IMR-90 (cell line): ENCODE measurements at regions not wholly inside any gene's neighbourhood (a gene's known extent, or its start where the extent isn't known, plus 50 kb on each side); places are given as distances from the start of the nearest gene placed in this dataset.

Experiments used
- ATAC-seq: fragments of 200-7000 bp; cut with Tn5 transposase; 2 replicates; pipeline ENCODE4 v1.9.1; 2020; ENCODE audit warnings: low read depth, mild to moderate bottlenecking, moderate library complexity
- BruUV-seq: library from RNA; stranded (reverse); fragments of 400-500 nt; replicated peaks from 2 replicates; lab custom pipeline; 2021; lab: Mats Ljungman, UMichigan
- CTCF ChIA-PET: fragments of 300-600 bp; formaldehyde crosslinking; extraction: SDS; loops from one replicate; lab custom pipeline; 2021; ENCODE audit warnings: antibody characterized with exemption; lab: Yijun Ruan, JAX
- POLR2A ChIA-PET: fragments of 300-600 bp; sonication (Branson Sonifier 250); formaldehyde crosslinking; loops from one replicate; lab custom pipeline; 2022; ENCODE audit warnings: antibody characterized with exemption; ENCODE audit not compliant: unreplicated experiment; lab: Charles Lee
- DNase-seq: peaks from one replicate; pipeline ENCODE4 v3.0.0; 2013
- H2AFZ ChIP-seq: replicated peaks from 2 replicates; pipeline ENCODE3; 2013; ENCODE audit warnings: low read length, mild to moderate bottlenecking; ENCODE audit not compliant: poor library complexity
- H2AK5ac ChIP-seq: 2 replicates; pipeline ENCODE4 v1.6.1; 2013; ENCODE audit warnings: low read depth, low read length, inconsistent platforms
- H2AK9ac ChIP-seq: replicated peaks from 2 replicates; pipeline ENCODE3; 2013; ENCODE audit warnings: mild to moderate bottlenecking, low read depth, low read length, moderate library complexity; ENCODE audit not compliant: poor library complexity
- H2BK120ac ChIP-seq: 2 replicates; pipeline ENCODE4 v1.6.1; 2013; ENCODE audit warnings: low read depth, low read length, inconsistent platforms
- H2BK15ac ChIP-seq: 3 replicates; pipeline ENCODE4 v1.6.1; 2013; ENCODE audit warnings: low read depth, low read length, inconsistent platforms
- H2BK20ac ChIP-seq: 2 replicates; pipeline ENCODE4 v1.6.1; 2013; ENCODE audit warnings: low read depth, mild to moderate bottlenecking, inconsistent platforms, low read length, moderate library complexity
- H2BK5ac ChIP-seq: 2 replicates; pipeline ENCODE4 v1.6.1; 2013; ENCODE audit warnings: mild to moderate bottlenecking, low read depth, low read length, inconsistent platforms; ENCODE audit not compliant: poor library complexity, severe bottlenecking
- H3K14ac ChIP-seq: replicated peaks from 2 replicates; pipeline ENCODE4 v1.6.1; 2013; ENCODE audit warnings: low read depth, low read length, inconsistent platforms
- H3K18ac ChIP-seq: 2 replicates; pipeline ENCODE4 v1.6.1; 2013; ENCODE audit warnings: low read depth, low read length, control low read depth
- H3K23ac ChIP-seq: 2 replicates; pipeline ENCODE4 v1.6.1; 2013; ENCODE audit warnings: low read depth, low read length, inconsistent platforms
- H3K27ac ChIP-seq: 2 replicates; pipeline ENCODE4 v1.5.1; 2013; ENCODE audit warnings: mild to moderate bottlenecking, control low read depth, low read length; ENCODE audit not compliant: insufficient read depth
- H3K27me3 ChIP-seq: 2 replicates; pipeline ENCODE4 v1.6.1; 2013; ENCODE audit warnings: low read length; ENCODE audit not compliant: control insufficient read depth, insufficient read depth
- H3K36me3 ChIP-seq: 2 replicates; pipeline ENCODE4 v1.6.1; 2013; ENCODE audit warnings: low read length, mixed read lengths; ENCODE audit not compliant: control insufficient read depth, insufficient read depth
- H3K4ac ChIP-seq: 2 replicates; pipeline ENCODE4 v1.6.1; 2013; ENCODE audit warnings: low read depth, low read length, inconsistent platforms
- H3K4me1 ChIP-seq: 2 replicates; pipeline ENCODE4 v1.6.1; 2013; ENCODE audit warnings: low read length, mixed read lengths; ENCODE audit not compliant: control insufficient read depth, insufficient read depth
- H3K4me2 ChIP-seq: 2 replicates; pipeline ENCODE4 v1.6.1; 2013; ENCODE audit warnings: low read depth, mild to moderate bottlenecking, control low read depth, low read length, moderate library complexity
- H3K4me3 ChIP-seq: 2 replicates; pipeline ENCODE4 v1.5.1; 2013; ENCODE audit warnings: low read depth, mild to moderate bottlenecking, control low read depth, low read length, moderate library complexity; ENCODE audit not compliant: insufficient read depth
- H3K56ac ChIP-seq: 2 replicates; pipeline ENCODE4 v1.6.1; 2013; ENCODE audit warnings: low read length, inconsistent platforms; ENCODE audit not compliant: insufficient read depth; ENCODE audit errors: extremely low read depth
- H3K79me1 ChIP-seq, 2 experiments: 2 replicates each; pipeline ENCODE4 v1.6.1; 2013; ENCODE audit warnings: low read length in 2 of 2, inconsistent platforms in 1 of 2, low read depth in 1 of 2
- H3K9ac ChIP-seq: 2 replicates; pipeline ENCODE4 v1.6.1; 2013; ENCODE audit warnings: low read depth, low read length, control low read depth
- H3K9me1 ChIP-seq: 2 replicates; pipeline ENCODE4 v1.6.1; 2013; ENCODE audit warnings: low read length, inconsistent platforms; ENCODE audit not compliant: insufficient read depth
- H3K9me3 ChIP-seq: 2 replicates; pipeline ENCODE4 v1.6.1; 2013; ENCODE audit warnings: low read length; ENCODE audit not compliant: control insufficient read depth, insufficient read depth
- H4K20me1 ChIP-seq: 2 replicates; pipeline ENCODE4 v1.6.1; 2013; ENCODE audit warnings: low read length, inconsistent platforms; ENCODE audit not compliant: insufficient read depth
- H4K5ac ChIP-seq: 2 replicates; pipeline ENCODE4 v1.6.1; 2013; ENCODE audit warnings: mild to moderate bottlenecking, low read depth, low read length, control low read depth
- H4K8ac ChIP-seq, 2 experiments: 2 replicates each; pipeline ENCODE4 v1.6.1; 2013; ENCODE audit warnings: low read depth in 2 of 2, low read length in 2 of 2, control low read depth in 1 of 2, inconsistent platforms in 1 of 2
- H4K91ac ChIP-seq: 2 replicates; pipeline ENCODE4 v1.6.1; 2013; ENCODE audit warnings: low read depth, low read length, inconsistent platforms; ENCODE audit not compliant: insufficient read depth
- BHLHE40 ChIP-seq: fragments of 150-350 bp; IDR thresholded peaks from 2 replicates; pipeline ENCODE4 v1.6.1; 2016; ENCODE audit warnings: mild to moderate bottlenecking, low read depth, low read length
- CEBPB ChIP-seq: IDR thresholded peaks from 2 replicates; pipeline ENCODE4 v1.6.1; 2012; ENCODE audit warnings: low read depth, low read length, improper control_type of control experiment
- CHD1 ChIP-seq: IDR thresholded peaks from 2 replicates; pipeline ENCODE4 v1.6.1; 2012; ENCODE audit warnings: low read depth, low read length, improper control_type of control experiment
- CTCF ChIP-seq: conservative IDR thresholded peaks from 2 replicates; pipeline ENCODE4 v1.5.1; 2012; ENCODE audit warnings: mild to moderate bottlenecking, low read depth, low read length, improper control_type of control experiment
- ELK1 ChIP-seq: fragments of 150-350 bp; IDR thresholded peaks from 2 replicates; pipeline ENCODE4 v1.6.1; 2016; ENCODE audit warnings: low read depth, mild to moderate bottlenecking, low read length, moderate library complexity, borderline replicate concordance
- FOS ChIP-seq: fragments of 150-350 bp; IDR thresholded peaks from 2 replicates; pipeline ENCODE4 v1.6.1; 2016; ENCODE audit warnings: low read depth, low read length
- MAFK ChIP-seq: IDR thresholded peaks from 2 replicates; pipeline ENCODE4 v1.6.1; 2012; ENCODE audit warnings: low read depth, low read length, improper control_type of control experiment
- MAZ ChIP-seq: IDR thresholded peaks from 2 replicates; pipeline ENCODE4 v1.6.1; 2012; ENCODE audit warnings: low read depth, mild to moderate bottlenecking, low read length, improper control_type of control experiment, moderate library complexity, borderline replicate concordance
- MXI1 ChIP-seq: IDR thresholded peaks from 2 replicates; pipeline ENCODE4 v1.6.1; 2012; ENCODE audit warnings: low read depth, mild to moderate bottlenecking, low read length, moderate library complexity, borderline replicate concordance
- NFE2L2 ChIP-seq: fragments of 150-350 bp; IDR thresholded peaks from 2 replicates; pipeline ENCODE4 v1.6.1; 2016; ENCODE audit warnings: low read depth, mild to moderate bottlenecking, low read length
- POLR2A ChIP-seq: IDR thresholded peaks from 2 replicates; pipeline ENCODE4 v1.6.1; 2012; ENCODE audit warnings: mild to moderate bottlenecking, low read depth, low read length
- RAD21 ChIP-seq: IDR thresholded peaks from 2 replicates; pipeline ENCODE4 v1.6.1; 2012; ENCODE audit warnings: low read length, improper control_type of control experiment
- RCOR1 ChIP-seq: IDR thresholded peaks from 2 replicates; pipeline ENCODE4 v1.6.1; 2012; ENCODE audit warnings: mild to moderate bottlenecking, low read length, improper control_type of control experiment; ENCODE audit not compliant: insufficient replicate concordance
- RFX5 ChIP-seq: IDR thresholded peaks from 2 replicates; pipeline ENCODE4 v1.8.0; 2012; ENCODE audit warnings: low read depth, mild to moderate bottlenecking, low read length, moderate library complexity
- SMC3 ChIP-seq: fragments of 150-350 bp; IDR thresholded peaks from 2 replicates; pipeline ENCODE4 v1.6.1; 2016; ENCODE audit warnings: low read depth, mild to moderate bottlenecking, antibody characterized with exemption, low read length, moderate library complexity
- USF2 ChIP-seq: fragments of 150-350 bp; IDR thresholded peaks from 2 replicates; pipeline ENCODE4 v1.6.1; 2017; ENCODE audit warnings: mild to moderate bottlenecking, antibody characterized with exemption, low read length, low read depth
- WGBS, 2 experiments: methylation state at CpG; one replicate each; pipeline versions ENCODE4 v1.1.5 to v1.1.7; 2013; ENCODE audit warnings: missing lambda C conversion rate in 2 of 2; ENCODE audit not compliant: insufficient read length in 1 of 2; ENCODE audit errors: extremely low coverage in 2 of 2; 5-methylcytosine and 5-hydroxymethylcytosine counted together
- dilution Hi-C: fragments of 300-500 bp; cut with HindIII; formaldehyde crosslinking; loops from one replicate; pipeline ENCODE4 v1.14.3; 2018; ENCODE audit warnings: low sequenced_read_pairs; ENCODE audit not compliant: unreplicated experiment
- in situ Hi-C: fragments of 300-500 bp; cut with MboI; formaldehyde crosslinking; loops from 3 replicates; pipeline ENCODE4 v1.14.3; 2019; ENCODE audit warnings: low sequenced_read_pairs, inconsistent platforms, mixed read lengths
- intact Hi-C: fragments of 100-400 bp; cut with micrococcal nuclease; formaldehyde crosslinking; loops from 2 replicates; pipeline ENCODE4 v1.10.0; 2022

- no peak overlapping the region for H3K4ac ChIP-seq
- DNase-seq: no peak
- no peaks in the 10 kb centered on the region for H3K27me3 ChIP-seq
- H3K9ac ChIP-seq: no peak overlapping the region
- BruUV-seq: no TSS peak
- H3K4me3 ChIP-seq: no peak overlapping the region
- no peak overlapping the region for H3K56ac ChIP-seq
- no peak overlapping the region for H3K14ac ChIP-seq
- no peaks in the 10 kb centered on the region for H3K4me1 ChIP-seq
- in situ Hi-C loops (no loop called here), dilution Hi-C loops (no loop called here), intact Hi-C loops (no loop called here)
- WGBS, 2 experiments: 67% methylated on average over 1 of the region's 2 CpGs; no CpG with 5 or more reads in 1 of the 2 experiments
- H3K18ac ChIP-seq: no peak overlapping the region
- no peaks in the 10 kb centered on the region for H4K20me1 ChIP-seq
- H3K4me2 ChIP-seq: no peak overlapping the region
- no peaks in the 10 kb centered on the region for H3K36me3 ChIP-seq
- no peaks in the 10 kb centered on the region for H3K9me3 ChIP-seq
- H4K5ac ChIP-seq: no peak overlapping the region
- no peak overlapping the region for H2AFZ ChIP-seq
- no peak for ATAC-seq
- ChIA-PET CTCF (no interaction called here), POLR2A (no interaction called here)
- no peak overlapping the region for H3K23ac ChIP-seq
- H2BK20ac ChIP-seq: no peak overlapping the region
- H3K9me1 ChIP-seq: no peaks in the 10 kb centered on the region
- no peak overlapping the region for H3K27ac ChIP-seq
- no peak for TF ChIP-seq CTCF
- TF ChIP-seq MAFK: no peak
- no peak for TF ChIP-seq BHLHE40
- TF ChIP-seq SMC3: no peak
- no peak for TF ChIP-seq USF2
- no peak for TF ChIP-seq RAD21
- no peak for TF ChIP-seq MXI1
- no peak for TF ChIP-seq MAZ
- TF ChIP-seq NFE2L2: no peak
- TF ChIP-seq POLR2A: no peak
- TF ChIP-seq ELK1: no peak
- no peak for TF ChIP-seq RCOR1
- TF ChIP-seq FOS: no peak
- no peak for TF ChIP-seq CHD1
- TF ChIP-seq RFX5: no peak
- no peak for TF ChIP-seq CEBPB
- H2BK120ac ChIP-seq: no peak overlapping the region
- no peaks in the 10 kb centered on the region for H3K79me1 ChIP-seq
- no peak overlapping the region for H2BK5ac ChIP-seq
- H4K91ac ChIP-seq: no peak overlapping the region
- H2AK5ac ChIP-seq: no peak overlapping the region
- no peak overlapping the region for H2AK9ac ChIP-seq
- no peak overlapping the region for H4K8ac ChIP-seq
- no peak overlapping the region for H2BK15ac ChIP-seq
Observed at GRCh38 chr5:13316176-13316575, 628.3 kb downstream of the DNAH5 start.
